Activated naive CD4-positive, alpha-beta T cell treated with anti-CD3 and anti-CD28 coated beads for 36 hours (primary cell): ENCODE measurements at regions not wholly inside any gene's neighbourhood (a gene's known extent, or its start where the extent isn't known, plus 50 kb on each side); places are given as distances from the start of the nearest gene placed in this dataset.
"Not testable (repeated sequence)": the region's sequence is repeated elsewhere in the genome, so short reads cannot be mapped to it uniquely, and the experiment has no call there.

Experiments used
- CTCF ChIA-PET: fragments of 350-600 bp; sonication (Branson Sonifier 250); formaldehyde crosslinking; loops from one replicate; lab custom pipeline; 2021; ENCODE audit warnings: antibody characterized with exemption; lab: Charles Lee
- DNase-seq: peaks from one replicate; pipeline ENCODE4 v3.0.0-alpha.2; 2020
- H3K27ac Mint-ChIP-seq: one replicate; pipeline ENCODE4 v1.8.0; 2021; ENCODE audit warnings: mild to moderate bottlenecking, mixed read lengths
- H3K27me3 Mint-ChIP-seq: one replicate; pipeline ENCODE4 v1.8.0; 2021; ENCODE audit warnings: low read depth, mixed read lengths
- H3K36me3 Mint-ChIP-seq: one replicate; pipeline ENCODE4 v1.8.0; 2021; ENCODE audit warnings: low read depth, mixed read lengths
- H3K4me1 Mint-ChIP-seq: one replicate; pipeline ENCODE4 v1.8.0; 2021; ENCODE audit warnings: low read depth, mixed read lengths
- H3K4me3 Mint-ChIP-seq: one replicate; pipeline ENCODE4 v1.8.0; 2021; ENCODE audit warnings: mild to moderate bottlenecking, moderate library complexity, mixed read lengths
- H3K9me3 Mint-ChIP-seq: one replicate; pipeline ENCODE4 v1.8.0; 2021; ENCODE audit warnings: mixed read lengths
- intact Hi-C: fragments of 100-400 bp; cut with micrococcal nuclease; formaldehyde crosslinking; loops from one replicate; pipeline ENCODE4 v1.15.1; 2023

DNA sequence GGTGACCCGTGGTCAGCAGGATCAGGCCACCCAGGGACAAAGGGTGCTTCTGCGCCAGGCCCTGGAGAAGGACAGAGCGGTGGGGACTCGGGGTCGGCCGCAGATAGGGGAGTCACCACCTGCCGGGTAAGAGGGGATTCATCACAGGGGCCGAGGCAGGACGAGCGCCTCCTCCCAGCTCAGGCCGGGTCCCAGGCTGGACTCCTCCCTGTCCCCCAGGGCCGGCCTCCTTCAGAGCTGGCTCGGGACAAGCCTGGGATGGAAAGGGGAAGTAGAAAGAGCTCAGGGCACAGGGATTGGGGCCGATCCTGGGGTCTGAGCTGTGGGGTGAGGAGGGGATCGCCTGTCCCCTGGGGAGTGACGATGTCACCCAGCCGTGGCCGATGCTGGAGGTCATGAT is 139.4 kb downstream of the GPCPD1 start:
- DNase-seq: no peak
- Mint-ChIP-seq H3K27ac (no peak overlapping the region), H3K4me1 (no peaks in the 10 kb centered on the region), H3K9me3 (no peaks in the 10 kb centered on the region), H3K4me3 (no peak overlapping the region), H3K36me3 (no peaks in the 10 kb centered on the region), H3K27me3 (peaks cover 4% of the 10 kb centered on the region)
- intact Hi-C loops: no loop called here
- CTCF ChIA-PET: no interaction called here

DNA sequence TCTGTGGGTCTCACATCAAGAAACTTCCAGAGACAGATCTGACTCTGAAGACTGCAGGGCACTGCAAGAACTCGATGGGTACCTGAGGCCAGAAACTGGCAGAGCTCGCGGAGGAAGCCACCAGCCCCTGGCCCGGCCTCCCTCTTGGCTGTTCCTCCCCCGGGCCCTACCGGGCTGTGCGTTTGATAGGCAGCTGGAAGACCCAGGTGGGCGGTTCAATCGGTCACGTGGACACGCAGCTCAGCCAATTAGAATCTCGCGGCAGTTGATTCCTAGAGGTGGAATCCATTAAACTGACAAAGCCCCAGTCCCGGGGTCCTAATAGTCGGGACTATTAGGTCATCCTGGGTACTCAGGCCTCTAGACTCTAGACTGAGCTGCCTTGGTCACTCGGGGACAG is 139.9 kb downstream of the GPCPD1 start:
- Mint-ChIP-seq H3K9me3 (no peaks in the 10 kb centered on the region), H3K27ac (no peak overlapping the region), H3K36me3 (no peaks in the 10 kb centered on the region), H3K4me3 (no peak overlapping the region), H3K4me1 (no peaks in the 10 kb centered on the region), H3K27me3 (peaks cover 4% of the 10 kb centered on the region)
- CTCF ChIA-PET: no interaction called here
- intact Hi-C loops: no loop called here
- no peak for DNase-seq

DNA sequence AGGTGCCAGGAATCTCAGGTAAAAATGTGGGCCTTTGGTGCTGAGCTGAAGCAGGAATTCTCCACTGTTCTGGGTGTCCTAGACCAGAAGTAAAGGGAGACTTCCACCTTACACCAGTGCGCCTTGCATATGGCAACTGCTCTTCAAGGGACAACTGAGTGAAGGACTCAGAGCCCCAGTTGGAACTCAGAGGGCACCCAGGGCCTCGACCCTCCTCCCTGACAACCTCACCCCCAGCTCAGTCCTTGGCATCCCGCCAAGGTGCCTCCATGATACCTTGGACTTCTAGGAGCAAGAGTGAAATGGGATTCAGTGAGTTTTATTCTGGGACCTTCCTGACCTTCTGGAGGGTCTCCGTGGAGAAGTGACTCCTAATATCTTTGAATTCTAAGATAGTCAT is 140.3 kb downstream of the GPCPD1 start:
- intact Hi-C loops: no loop called here
- H3K36me3 Mint-ChIP-seq: no peaks in the 10 kb centered on the region

DNA sequence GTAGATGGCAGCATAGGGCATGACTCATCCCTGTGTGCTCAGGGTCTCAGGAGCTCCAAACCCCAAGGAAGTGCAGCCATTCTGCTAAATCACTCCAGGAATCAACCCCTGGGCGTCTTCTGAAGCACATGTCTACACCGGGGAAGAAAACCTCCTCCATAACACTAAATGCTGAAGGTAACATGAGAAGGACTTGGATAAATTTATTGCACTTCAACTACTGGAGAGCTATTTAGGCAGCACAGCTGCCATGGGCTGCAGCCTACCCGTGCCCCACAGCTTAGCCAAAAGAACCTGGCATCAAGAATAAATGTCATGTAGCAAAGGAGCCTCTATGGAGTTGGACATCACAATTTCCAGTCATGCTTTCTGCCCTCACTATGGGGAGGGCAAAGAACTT is 141.7 kb downstream of the GPCPD1 start:
- H3K9me3 Mint-ChIP-seq: no peaks in the 10 kb centered on the region
- CTCF ChIA-PET: interaction anchor here (1.3 to 1.7 kb wide), 3 partner anchors 14 to 20 kb away, joined by 3 to 4 read pairs (median 3); no protein-coding TSS in a partner anchor
- no peak for DNase-seq

More for the DNA sequence above, 140.3 kb downstream of the GPCPD1 start:
- no peak overlapping the region for H3K4me3 Mint-ChIP-seq
- no peak overlapping the region for H3K27ac Mint-ChIP-seq
- no peak for DNase-seq
- no peaks in the 10 kb centered on the region for H3K4me1 Mint-ChIP-seq
- H3K9me3 Mint-ChIP-seq: no peaks in the 10 kb centered on the region
- peaks cover 8% of the 10 kb centered on the region for H3K27me3 Mint-ChIP-seq
- CTCF ChIA-PET: no interaction called here

DNA sequence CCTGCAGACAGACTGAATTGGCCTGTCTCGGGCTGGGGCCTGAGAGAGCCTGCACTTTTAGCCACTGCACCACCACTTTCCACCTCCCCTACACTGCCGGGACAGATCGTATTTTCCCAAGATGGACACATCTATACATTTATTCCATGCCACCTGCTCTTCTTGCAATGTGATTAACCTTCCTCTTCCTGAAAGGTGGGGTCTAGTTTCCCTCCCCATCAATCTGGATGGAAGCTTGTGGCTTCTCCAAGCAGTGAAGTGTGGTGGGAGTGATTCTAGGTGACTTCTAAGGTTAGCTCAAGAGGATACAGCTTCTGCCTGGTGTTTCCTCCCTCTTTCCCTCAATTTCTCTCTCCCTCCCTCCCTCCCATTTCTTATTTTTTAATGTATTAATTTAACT is 143.7 kb downstream of the GPCPD1 start:
- CTCF ChIA-PET: no interaction called here
- no peak overlapping the region for H3K4me3 Mint-ChIP-seq

More for the DNA sequence above, 141.7 kb downstream of the GPCPD1 start:
- intact Hi-C loops: no loop called here
- no peak overlapping the region for H3K4me3 Mint-ChIP-seq
- H3K36me3 Mint-ChIP-seq: no peaks in the 10 kb centered on the region
- no peak overlapping the region for H3K27ac Mint-ChIP-seq
- no peaks in the 10 kb centered on the region for H3K4me1 Mint-ChIP-seq
- peaks cover 9% of the 10 kb centered on the region for H3K27me3 Mint-ChIP-seq

DNA sequence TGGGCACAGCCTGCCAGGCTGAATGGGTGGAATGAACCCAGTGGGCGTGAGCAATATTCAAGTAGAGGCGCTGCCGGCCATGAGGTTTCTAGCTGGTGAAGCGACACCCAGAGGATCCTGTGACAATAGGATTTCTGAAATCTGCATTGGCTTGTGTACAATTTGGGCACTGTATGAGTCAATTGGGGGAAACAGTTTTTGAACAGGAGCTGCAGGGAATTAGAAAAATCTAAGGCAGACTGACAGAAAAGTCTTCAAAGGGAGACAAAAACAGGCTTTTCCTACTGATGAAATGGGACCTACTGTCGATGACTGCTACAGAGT is 145.2 kb downstream of the GPCPD1 start:
- no peaks in the 10 kb centered on the region for H3K4me1 Mint-ChIP-seq
- no peaks in the 10 kb centered on the region for H3K36me3 Mint-ChIP-seq
- no peak for DNase-seq
- peaks cover 11% of the 10 kb centered on the region for H3K27me3 Mint-ChIP-seq
- H3K9me3 Mint-ChIP-seq: peaks cover 2% of the 10 kb centered on the region
- H3K4me3 Mint-ChIP-seq: no peak overlapping the region
- H3K27ac Mint-ChIP-seq: no peak overlapping the region
- intact Hi-C loops: no loop called here
- CTCF ChIA-PET: interaction anchor here (0.6 kb wide), 1 partner anchor 565 kb away, joined by 5 read pairs; no protein-coding TSS in a partner anchor

More for the DNA sequence above, 143.7 kb downstream of the GPCPD1 start:
- no peaks in the 10 kb centered on the region for H3K36me3 Mint-ChIP-seq
- H3K27me3 Mint-ChIP-seq: peaks cover 9% of the 10 kb centered on the region
- H3K4me1 Mint-ChIP-seq: no peaks in the 10 kb centered on the region
- H3K27ac Mint-ChIP-seq: no peak overlapping the region
- intact Hi-C loops: no loop called here
- no peaks in the 10 kb centered on the region for H3K9me3 Mint-ChIP-seq
- DNase-seq: no peak

DNA sequence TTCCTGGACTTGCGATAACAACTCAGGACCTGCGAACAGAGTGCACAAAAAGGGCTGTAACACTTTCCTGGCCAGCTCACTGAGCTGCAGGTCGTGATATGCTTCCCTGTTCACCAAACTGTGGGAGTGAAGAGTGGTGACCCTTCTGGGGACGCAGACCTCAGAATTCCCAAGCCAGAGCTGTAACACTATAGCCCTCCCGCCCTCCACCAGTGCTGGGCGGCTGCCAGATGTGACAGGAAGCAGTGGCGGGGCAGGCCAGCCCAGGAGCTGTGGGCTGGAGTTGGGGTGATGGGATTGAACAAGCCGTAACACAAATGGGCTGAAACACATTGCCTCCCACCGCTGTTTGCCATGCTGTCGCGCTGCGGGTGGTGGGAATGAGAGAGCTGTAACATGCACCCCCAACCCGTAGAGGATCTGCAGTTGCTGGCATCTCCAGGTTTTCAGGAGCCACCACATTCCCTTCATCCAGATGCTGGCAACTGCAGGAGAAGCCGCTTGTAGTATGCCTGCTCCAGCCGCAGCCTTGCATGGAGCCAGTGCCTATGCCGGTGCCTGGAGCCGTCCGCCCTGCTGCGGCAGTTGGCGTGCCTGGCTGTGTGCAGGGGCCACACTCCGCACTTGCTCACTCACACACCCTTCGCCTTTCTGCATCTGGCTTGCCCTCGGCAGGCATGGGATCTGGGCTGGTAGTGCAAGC is 145.8 kb downstream of the GPCPD1 start:
- no peak for DNase-seq
- Mint-ChIP-seq H3K36me3 (peaks cover 1% of the 10 kb centered on the region), H3K27me3 (peaks cover 14% of the 10 kb centered on the region), H3K9me3 (peaks cover 8% of the 10 kb centered on the region), H3K4me3 (no peak overlapping the region), H3K27ac (no peak overlapping the region), H3K4me1 (no peaks in the 10 kb centered on the region)
- CTCF ChIA-PET: no interaction called here
- intact Hi-C loops: no loop called here

DNA sequence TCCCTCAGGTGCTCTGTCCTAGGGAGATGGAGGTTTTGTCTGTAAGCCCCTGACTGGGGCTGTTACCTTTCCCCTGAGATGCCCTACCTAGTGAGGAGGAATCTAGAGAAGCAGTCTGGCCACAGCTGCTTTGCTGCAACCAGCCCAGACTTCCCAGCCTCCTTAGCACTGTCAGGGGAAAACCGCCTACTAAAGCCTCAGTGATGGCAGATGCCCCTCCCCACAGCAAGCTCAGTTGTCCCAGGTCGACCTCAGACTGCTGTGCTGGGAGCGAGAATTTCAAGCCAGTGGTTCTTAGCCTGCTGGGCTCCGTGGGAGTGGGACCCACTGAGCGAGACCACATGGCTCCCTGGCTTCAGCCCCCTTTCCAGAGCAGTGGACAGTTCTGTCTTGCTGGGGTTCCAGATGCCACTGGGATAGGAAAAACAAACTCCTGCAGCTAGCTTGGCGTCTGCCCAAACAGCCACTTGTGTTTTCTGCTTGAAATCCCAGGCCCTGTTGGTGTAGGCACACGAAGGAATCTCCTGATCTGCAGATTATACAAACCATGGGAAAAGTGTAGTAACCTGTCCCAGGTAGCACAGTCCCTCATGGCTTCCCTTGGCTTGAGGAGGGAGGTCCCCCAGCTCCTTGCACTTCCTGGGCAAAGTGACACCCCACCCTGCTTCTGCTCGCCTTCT is 146.4 kb upstream of the PROKR2 start:
- no peak for DNase-seq
- Mint-ChIP-seq H3K9me3 (peaks cover 14% of the 10 kb centered on the region), H3K4me3 (no peak overlapping the region), H3K27ac (no peak overlapping the region), H3K27me3 (peaks cover 25% of the 10 kb centered on the region), H3K36me3 (peaks cover 2% of the 10 kb centered on the region), H3K4me1 (no peaks in the 10 kb centered on the region)
- intact Hi-C loops: loop anchor here (2.0 kb wide), 1 partner anchor 26 kb away; no protein-coding TSS in a partner anchor
- CTCF ChIA-PET: interaction anchor here (2.0 kb wide), 1 partner anchor 14 kb away, joined by 6 read pairs; no protein-coding TSS in a partner anchor

DNA sequence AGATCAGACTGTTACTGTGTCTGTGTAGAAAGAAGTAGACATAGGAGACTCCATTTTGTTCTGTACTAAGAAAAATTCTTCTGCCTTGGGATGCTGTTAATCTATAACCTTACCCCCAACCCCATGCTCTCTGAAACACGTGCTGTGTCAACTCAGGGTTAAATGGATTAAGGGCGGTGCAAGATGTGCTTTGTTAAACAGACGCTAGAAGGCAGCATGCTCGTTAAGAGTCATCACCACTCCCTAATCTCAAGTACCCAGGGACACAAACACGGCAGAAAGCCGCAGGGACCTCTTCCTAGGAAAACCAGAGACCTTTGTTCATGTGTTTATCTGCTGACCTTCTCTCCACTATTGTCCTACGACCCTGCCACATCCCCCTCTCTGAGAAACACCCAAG is 137.0 kb upstream of the PROKR2 start:
- CTCF ChIA-PET: interaction anchor here (0.7 kb wide), 1 partner anchor 50 kb away, joined by 3 read pairs; no protein-coding TSS in a partner anchor
- H3K9me3 Mint-ChIP-seq, intact Hi-C loops, DNase-seq, H3K4me3 Mint-ChIP-seq, H3K27ac Mint-ChIP-seq, H3K27me3 Mint-ChIP-seq, H3K4me1 Mint-ChIP-seq, H3K36me3 Mint-ChIP-seq: not testable (repeated sequence)

DNA sequence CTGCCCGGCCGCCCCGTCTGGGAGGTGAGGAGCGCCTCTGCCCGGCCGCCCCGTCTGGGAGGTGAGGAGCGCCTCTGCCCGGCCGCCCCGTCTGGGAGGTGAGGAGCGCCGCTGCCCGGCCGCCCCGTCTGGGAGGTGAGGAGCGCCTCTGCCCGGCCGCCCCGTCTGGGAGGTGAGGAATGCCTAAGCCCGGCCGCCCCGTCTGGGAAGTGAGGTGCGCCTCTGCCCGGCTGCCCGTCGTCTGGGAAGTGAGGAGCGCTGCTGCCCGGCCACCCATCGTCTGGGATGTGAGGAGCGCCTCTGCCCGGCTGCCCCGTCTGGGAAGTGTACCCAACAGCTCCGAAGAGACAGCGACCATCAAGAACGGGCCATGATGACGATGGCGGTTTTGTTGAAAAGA is 136.6 kb upstream of the PROKR2 start:
- intact Hi-C loops, H3K27ac Mint-ChIP-seq, H3K36me3 Mint-ChIP-seq, DNase-seq, H3K9me3 Mint-ChIP-seq, H3K4me1 Mint-ChIP-seq, H3K4me3 Mint-ChIP-seq, CTCF ChIA-PET: not testable (repeated sequence)
- H3K27me3 Mint-ChIP-seq: peaks cover 11% of the 10 kb centered on the region

DNA sequence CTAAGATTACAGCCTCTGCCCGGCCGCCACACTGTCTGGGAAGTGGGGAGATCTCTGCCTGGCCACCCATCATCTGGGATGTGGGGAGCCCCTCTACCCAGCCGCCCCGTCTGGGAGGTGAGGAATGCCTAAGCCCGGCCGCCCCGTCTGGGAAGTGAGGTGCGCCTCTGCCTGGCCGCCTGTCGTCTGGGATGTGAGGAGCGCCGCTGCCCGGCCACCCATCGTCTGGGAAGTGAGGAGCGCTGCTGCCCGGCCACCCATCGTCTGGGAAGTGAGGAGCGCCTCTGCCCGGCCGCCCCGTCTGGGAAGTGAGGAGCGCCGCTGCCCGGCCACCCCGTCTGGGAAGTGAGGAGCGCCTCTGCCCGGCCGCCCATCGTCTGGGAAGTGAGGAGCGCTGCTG is 135.9 kb upstream of the PROKR2 start:
- H3K4me3 Mint-ChIP-seq: not testable (repeated sequence)

DNA sequence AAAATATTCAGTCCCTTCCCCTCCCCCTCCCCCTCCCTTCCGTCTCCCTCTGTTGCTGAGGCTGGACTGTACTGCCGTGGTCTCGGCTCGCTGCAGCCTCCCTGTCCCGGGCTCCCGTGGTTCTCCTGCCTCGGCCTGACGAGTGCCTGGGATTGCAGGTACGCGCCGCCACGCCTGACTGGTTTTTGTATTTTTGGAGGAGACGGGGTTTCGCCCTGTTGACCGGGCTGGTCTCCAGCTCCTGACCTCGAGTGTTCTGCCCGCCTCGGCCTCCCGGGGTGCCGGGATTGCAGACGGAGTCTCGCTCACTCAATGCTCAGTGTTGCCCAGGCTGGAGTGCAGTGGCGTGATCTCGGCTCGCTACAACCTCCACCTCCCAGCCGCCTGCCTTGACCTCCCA is 135.5 kb upstream of the PROKR2 start:
- H3K27ac Mint-ChIP-seq, intact Hi-C loops: not testable (repeated sequence)

More for the DNA sequence above, 135.9 kb upstream of the PROKR2 start:
- CTCF ChIA-PET, H3K4me1 Mint-ChIP-seq, intact Hi-C loops, DNase-seq, H3K9me3 Mint-ChIP-seq, H3K36me3 Mint-ChIP-seq, H3K27ac Mint-ChIP-seq: not testable (repeated sequence)
- H3K27me3 Mint-ChIP-seq: peaks cover 17% of the 10 kb centered on the region

More for the DNA sequence above, 135.5 kb upstream of the PROKR2 start:
- H3K9me3 Mint-ChIP-seq, H3K36me3 Mint-ChIP-seq, H3K4me3 Mint-ChIP-seq, H3K4me1 Mint-ChIP-seq, CTCF ChIA-PET, DNase-seq: not testable (repeated sequence)
- peaks cover 19% of the 10 kb centered on the region for H3K27me3 Mint-ChIP-seq
